Epithelial cell of esophagus (primary cell): ENCODE measurements at regions not wholly inside any gene's neighbourhood (a gene's known extent, or its start where the extent isn't known, plus 50 kb on each side); places are given as distances from the start of the nearest gene placed in this dataset.

Source experiments
- DNase-seq: peaks from one replicate; pipeline ENCODE4 v3.0.0; 2010; ENCODE audit warnings: low read depth
- H3K4me3 ChIP-seq: 2 replicates; pipeline ENCODE4 v1.5.1; 2011; ENCODE audit warnings: mild to moderate bottlenecking, low read length, control low read depth
- CTCF ChIP-seq: IDR thresholded peaks from 2 replicates; pipeline ENCODE4 v1.5.1; 2011; ENCODE audit warnings: low read depth, mild to moderate bottlenecking, low read length, control low read depth, inconsistent platforms; ENCODE audit not compliant: insufficient read depth; ENCODE audit errors: missing control alignments

GRCh38 chr7:12064586-12065127, 146.4 kb upstream of the TMEM106B start:
- no peak for TF ChIP-seq CTCF
- no peak for DNase-seq
- no peak overlapping the region for H3K4me3 ChIP-seq

GRCh38 chr7:12066004-12066403, 145.1 kb upstream of the TMEM106B start:
- peak; percentile 87 for DNase-seq
- no peak overlapping the region for H3K4me3 ChIP-seq
- TF ChIP-seq CTCF, result no peak

GRCh38 chr7:12066521-12066920, 144.6 kb upstream of the TMEM106B start:
- no peak overlapping the region for H3K4me3 ChIP-seq
- DNase-seq, result peak; percentile 87
- TF ChIP-seq CTCF, result no peak

DNA sequence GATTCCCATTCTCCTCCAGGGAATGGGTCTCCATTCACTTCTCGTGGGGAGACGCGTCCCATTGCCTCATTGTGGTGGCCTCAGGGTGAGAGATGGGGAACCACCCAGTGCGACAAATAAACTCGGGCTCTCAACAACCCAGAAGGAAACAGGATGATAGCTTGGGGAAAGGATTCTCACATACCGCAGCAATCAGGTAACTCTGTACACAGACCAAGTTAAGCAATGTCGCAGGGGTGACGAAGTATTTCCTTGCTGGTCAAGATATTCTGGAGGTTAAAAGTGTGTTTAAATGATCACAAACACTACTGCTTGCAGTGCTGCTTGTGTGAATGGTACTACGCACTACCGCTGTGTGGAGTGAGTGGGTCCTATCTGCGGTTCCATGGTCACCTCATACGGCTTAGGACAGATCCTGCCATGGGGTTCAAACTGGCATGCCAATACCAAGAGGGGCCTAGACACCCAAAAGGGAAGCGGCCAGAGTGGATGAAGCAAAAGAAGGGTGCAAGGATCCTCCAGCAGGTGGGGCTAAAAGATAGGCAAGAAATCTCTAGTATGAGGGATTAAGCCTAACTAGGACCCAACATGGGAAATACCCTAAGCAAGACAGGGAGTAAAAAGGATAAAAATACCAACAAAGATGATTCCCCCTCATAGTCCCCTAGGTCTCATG, 143.8 kb upstream of the TMEM106B start:
- peak; percentile 80 for TF ChIP-seq CTCF
- DNase-seq, result peak; percentile 67
- no peak overlapping the region for H3K4me3 ChIP-seq

DNA sequence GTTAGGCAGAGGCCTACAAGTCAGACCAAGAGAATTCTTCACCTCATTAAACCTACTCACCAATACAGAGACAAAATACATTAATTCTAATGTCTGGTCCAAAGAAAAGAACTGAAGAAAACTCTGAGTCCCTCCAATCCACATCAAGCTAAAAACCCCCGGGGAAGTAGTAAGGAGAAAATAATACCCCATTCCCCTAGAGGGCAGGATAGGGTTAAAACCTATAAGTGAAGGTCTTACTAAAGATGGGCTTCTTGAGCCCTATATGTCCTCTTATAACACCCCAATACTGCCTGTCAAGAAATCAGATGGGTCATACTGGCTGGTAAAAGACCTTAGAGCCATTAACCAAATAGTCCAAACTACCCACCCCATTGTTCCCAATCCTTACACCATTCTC, 141.3 kb upstream of the TMEM106B start:
- TF ChIP-seq CTCF, result no peak
- no peak overlapping the region for H3K4me3 ChIP-seq
- DNase-seq, result no peak

GRCh38 chr7:12074889-12075288, 136.2 kb upstream of the TMEM106B start:
- TF ChIP-seq CTCF, result no peak
- DNase-seq, result no peak

GRCh38 chr7:12080006-12080405, 131.1 kb upstream of the TMEM106B start:
- no peak for DNase-seq
- H3K4me3 ChIP-seq, result no peak overlapping the region
- TF ChIP-seq CTCF, result no peak

More at GRCh38 chr7:12074889-12075288, 136.2 kb upstream of the TMEM106B start:
- no peak overlapping the region for H3K4me3 ChIP-seq
